Aorta (tissue), 5 donors: ENCODE measurements at regions not wholly inside any gene's neighbourhood (a gene's known extent, or its start where the extent isn't known, plus 50 kb on each side); places are given as distances from the start of the nearest gene placed in this dataset.

Experiments used
- ATAC-seq: fragments of 200-7000 bp; cut with Tn5 transposase; one replicate; pipeline ENCODE4 v1.9.1; 2022; ENCODE audit warnings: moderate library complexity; ENCODE audit not compliant: low FRiP score
- DNase-seq, 2 donors: peaks; one replicate each; pipeline ENCODE4 v3.0.0-alpha.2; 2020
- H3K27ac ChIP-seq, 2 donors: one replicate each; pipeline ENCODE4 v1.5.1; 2013; ENCODE audit warnings: low read length in 2 of 2, mild to moderate bottlenecking in 2 of 2, moderate library complexity in 2 of 2, control low read depth in 1 of 2, inconsistent platforms in 1 of 2, low read depth in 1 of 2
- H3K27me3 ChIP-seq, 2 donors: one replicate each; pipeline ENCODE4 v1.6.1; 2013; ENCODE audit warnings: control low read depth in 1 of 2, low read length in 1 of 2, mild to moderate bottlenecking in 1 of 2, moderate library complexity in 1 of 2; ENCODE audit not compliant: insufficient read depth in 2 of 2, control insufficient read depth in 1 of 2
- H3K36me3 ChIP-seq, 2 donors: one replicate each; pipeline ENCODE4 v1.6.1; 2013; ENCODE audit warnings: control low read depth in 1 of 2, low read length in 1 of 2, mild to moderate bottlenecking in 1 of 2; ENCODE audit not compliant: insufficient read depth in 2 of 2, control insufficient read depth in 1 of 2
- H3K4me1 ChIP-seq, 2 donors: one replicate each; pipeline ENCODE4 v1.6.1; 2013; ENCODE audit warnings: low read length in 2 of 2, control low read depth in 1 of 2, mild to moderate bottlenecking in 1 of 2, moderate library complexity in 1 of 2; ENCODE audit not compliant: insufficient read depth in 2 of 2, control insufficient read depth in 1 of 2
- H3K4me3 ChIP-seq, 2 donors: one replicate each; pipeline ENCODE4 v1.5.1; 2013; ENCODE audit warnings: low read length in 2 of 2, control low read depth in 1 of 2, mild to moderate bottlenecking in 1 of 2
- H3K9me3 ChIP-seq: one replicate; pipeline ENCODE4 v1.6.1; 2013; ENCODE audit warnings: mild to moderate bottlenecking, low read length; ENCODE audit not compliant: control insufficient read depth
- WGBS, 2 donors: extraction: QIAGEN DNeasy Blood & Tissue Kit; methylation state at CpG; one replicate each; pipeline ENCODE4 v1.1.7; 2013; 5-methylcytosine and 5-hydroxymethylcytosine counted together
- intact Hi-C, 2 donors: fragments of 100-400 bp; cut with DNase I; formaldehyde crosslinking; loops; one replicate each; pipeline versions ENCODE4 v1.14.2 to v1.15.0; 2022
- donor health status: healthy with polysubstance abuse.
- donor health status: Bipolar disorder and iron deficiency.
- donor health status: DM: no; HTN: no; CAD: no.
- donor health status: DM: no; HTN: no; CAD: no.
- donor health status: DM: yes; HTN: yes; CAD: no.

- no peak for DNase-seq
- no peak overlapping the region for H3K4me3 ChIP-seq
- intact Hi-C loops = no loop called here
Observed at GRCh38 chr1:229031481-229032341, 239.2 kb upstream of the RAB4A start.

GRCh38 chr1:229032375-229032774, 238.5 kb upstream of the RAB4A start:
- H3K27me3 ChIP-seq = no peaks in the 10 kb centered on the region
- H3K4me1 ChIP-seq = no peaks in the 10 kb centered on the region
- H3K9me3 ChIP-seq = no peaks in the 10 kb centered on the region
- no peak overlapping the region for H3K4me3 ChIP-seq
- H3K36me3 ChIP-seq = no peaks in the 10 kb centered on the region
- ATAC-seq (no peak), DNase-seq (no peak)
- intact Hi-C loops = no loop called here
- no peak overlapping the region for H3K27ac ChIP-seq
- WGBS, 2 donors = 88 to 95% methylated on average over 1 of the region's 1 CpG

More at GRCh38 chr1:229031481-229032341, 239.2 kb upstream of the RAB4A start:
- Histone ChIP-seq H3K36me3 (no peaks in the 10 kb centered on the region), H3K27me3 (no peaks in the 10 kb centered on the region), H3K9me3 (no peaks in the 10 kb centered on the region), H3K4me1 (no peaks in the 10 kb centered on the region), H3K27ac (no peak overlapping the region)
- no peak for ATAC-seq
- WGBS, 2 donors = 63 to 69% methylated on average over 12 of the region's 12 CpGs

GRCh38 chr1:229033480-229033879, 237.4 kb upstream of the RAB4A start:
- no peak for DNase-seq
- WGBS, 2 donors = 92% methylated on average over 4 of the region's 4 CpGs
- Histone ChIP-seq H3K4me1 (no peaks in the 10 kb centered on the region), H3K36me3 (no peaks in the 10 kb centered on the region), H3K9me3 (no peaks in the 10 kb centered on the region), H3K4me3 (no peak overlapping the region), H3K27me3 (no peaks in the 10 kb centered on the region), H3K27ac (no peak overlapping the region)
- ATAC-seq = no peak
- intact Hi-C loops = no loop called here

GRCh38 chr1:229034342-229034741, 236.6 kb upstream of the RAB4A start:
- DNase-seq (no peak), ATAC-seq (peak; percentile 42)
- Histone ChIP-seq H3K27me3 (no peaks in the 10 kb centered on the region), H3K27ac (no peak overlapping the region), H3K9me3 (no peaks in the 10 kb centered on the region), H3K4me1 (no peaks in the 10 kb centered on the region), H3K4me3 (no peak overlapping the region), H3K36me3 (no peaks in the 10 kb centered on the region)
- WGBS, 2 donors = 40 to 49% methylated on average over 3 of the region's 3 CpGs
- intact Hi-C loops = no loop called here

- WGBS, 2 donors = 74% methylated on average over 6 of the region's 6 CpGs
Observed at GRCh38 chr1:229035054-229035747, 235.7 kb upstream of the RAB4A start.

GRCh38 chr1:229035748-229036082, 235.2 kb upstream of the RAB4A start:
- no peak for DNase-seq

More at GRCh38 chr1:229035054-229035747, 235.7 kb upstream of the RAB4A start:
- no peaks in the 10 kb centered on the region for H3K36me3 ChIP-seq
- intact Hi-C loops = no loop called here
- DNase-seq = no peak
- H3K27ac ChIP-seq = no peak overlapping the region
- H3K4me1 ChIP-seq = no peaks in the 10 kb centered on the region
- ATAC-seq = no peak
- H3K9me3 ChIP-seq = no peaks in the 10 kb centered on the region
- H3K4me3 ChIP-seq = no peak overlapping the region
- H3K27me3 ChIP-seq = no peaks in the 10 kb centered on the region

GRCh38 chr1:229037806-229038405, 233.0 kb upstream of the RAB4A start:
- ATAC-seq = no peak
- H3K9me3 ChIP-seq = no peaks in the 10 kb centered on the region
- H3K4me3 ChIP-seq = no peak overlapping the region
- H3K27me3 ChIP-seq = no peaks in the 10 kb centered on the region
- H3K4me1 ChIP-seq = no peaks in the 10 kb centered on the region
- WGBS, 2 donors = 96% methylated on average over 4 of the region's 4 CpGs
- DNase-seq = no peak
- intact Hi-C loops = no loop called here
- H3K27ac ChIP-seq = no peak overlapping the region
- no peaks in the 10 kb centered on the region for H3K36me3 ChIP-seq

More at GRCh38 chr1:229035748-229036082, 235.2 kb upstream of the RAB4A start:
- Histone ChIP-seq H3K27ac (no peak overlapping the region), H3K36me3 (no peaks in the 10 kb centered on the region), H3K4me3 (no peak overlapping the region), H3K27me3 (no peaks in the 10 kb centered on the region), H3K4me1 (no peaks in the 10 kb centered on the region), H3K9me3 (no peaks in the 10 kb centered on the region)
- intact Hi-C loops = no loop called here
- 88 to 93% methylated on average over 2 of the region's 2 CpGs for WGBS, 2 donors
- no peak for ATAC-seq

GRCh38 chr1:229040630-229041358, 230.1 kb upstream of the RAB4A start:
- no peaks in the 10 kb centered on the region for H3K27me3 ChIP-seq
- H3K36me3 ChIP-seq = no peaks in the 10 kb centered on the region
- no peak overlapping the region for H3K4me3 ChIP-seq
- H3K4me1 ChIP-seq = no peaks in the 10 kb centered on the region
- ATAC-seq (no peak), DNase-seq (no peak)
- H3K9me3 ChIP-seq = no peaks in the 10 kb centered on the region
- 93 to 95% methylated on average over 6 of the region's 6 CpGs for WGBS, 2 donors
- H3K27ac ChIP-seq = no peak overlapping the region
- intact Hi-C loops = no loop called here
